T-cell (primary cell): ENCODE measurements at regions not wholly inside any gene's neighbourhood (a gene's known extent, or its start where the extent isn't known, plus 50 kb on each side); places are given as distances from the start of the nearest gene placed in this dataset.

ENCODE experiments used
- ATAC-seq, 4 experiments: fragments of 200-7000 bp in 3 of 4; fragments of 150-1000 bp in 1 of 4; cut with Tn5 transposase; replicated peaks in 1 of 4; 1 replicate in 3 of 4; 2 replicates in 1 of 4; pipeline ENCODE4 v1.10.0; 2021; ENCODE audit warnings: moderate library complexity in 3 of 4, mild to moderate bottlenecking in 2 of 4, moderate number of reproducible peaks in 1 of 4
- CTCF ChIA-PET, 2 donors: fragments of 300-600 bp; sonication (Branson Sonifier 250); formaldehyde crosslinking; loops; one replicate each; lab custom pipeline; 2022; ENCODE audit warnings: antibody characterized with exemption in 2 of 2; lab: Charles Lee
- POLR2A ChIA-PET, 2 donors: fragments of 300-600 bp; sonication (Branson Sonifier 250); formaldehyde crosslinking; loops; one replicate each; lab custom pipeline; 2022; ENCODE audit warnings: antibody characterized with exemption in 2 of 2; lab: Charles Lee
- DNase-seq, 35 experiments: peaks; one replicate each; pipeline versions ENCODE4 v3.0.0 to v3.0.0-alpha.2; 2013 to 2023
- H3K27ac ChIP-seq: one replicate; pipeline ENCODE4 v1.5.1; 2013; ENCODE audit warnings: low read length
- H3K27me3 ChIP-seq, 2 experiments: replicated peaks in 1 of 2; 1 replicate in 1 of 2; 2 replicates in 1 of 2; pipeline versions ENCODE4 v1.6.1 to v1.7.0; 2013; ENCODE audit warnings: low read length in 1 of 2, mixed read lengths in 1 of 2; ENCODE audit not compliant: control insufficient read depth in 2 of 2, insufficient read depth in 2 of 2; ENCODE audit errors: extremely low read depth in 1 of 2
- H3K36me3 ChIP-seq, 2 donors: 1 replicate in 1 of 2; 2 replicates in 1 of 2; pipeline versions ENCODE4 v1.6.1 to v1.7.0; 2013; ENCODE audit warnings: low read length in 1 of 2; ENCODE audit not compliant: control insufficient read depth in 2 of 2, insufficient read depth in 1 of 2; ENCODE audit errors: extremely low read depth in 1 of 2
- H3K4me1 ChIP-seq, 2 experiments: 1 replicate in 1 of 2; 2 replicates in 1 of 2; pipeline versions ENCODE4 v1.6.1 to v1.7.0; 2013; ENCODE audit warnings: low read length in 2 of 2, mixed read lengths in 1 of 2; ENCODE audit not compliant: insufficient read depth in 2 of 2, control insufficient read depth in 1 of 2; ENCODE audit errors: extremely low read depth in 1 of 2
- H3K4me3 ChIP-seq, 2 donors: 1 replicate in 1 of 2; 2 replicates in 1 of 2; pipeline versions ENCODE4 v1.5.1 to v1.7.0; 2013; ENCODE audit warnings: mild to moderate bottlenecking in 2 of 2, low read length in 1 of 2, moderate library complexity in 1 of 2; ENCODE audit not compliant: control insufficient read depth in 1 of 2; ENCODE audit errors: extremely low read depth in 1 of 2
- H3K9me3 ChIP-seq: 2 replicates; pipeline ENCODE4 v1.7.0; 2013
- H3K27ac Mint-ChIP-seq, 2 donors: one replicate each; pipeline ENCODE4 v1.8.0; 2020 to 2021; ENCODE audit warnings: mild to moderate bottlenecking in 2 of 2, mixed read lengths in 2 of 2
- H3K27me3 Mint-ChIP-seq, 2 donors: one replicate each; pipeline ENCODE4 v1.8.0; 2021 to 2022; ENCODE audit warnings: mixed read lengths in 2 of 2
- H3K36me3 Mint-ChIP-seq: one replicate; pipeline ENCODE4 v1.8.0; 2021; ENCODE audit warnings: mixed read lengths
- H3K4me1 Mint-ChIP-seq, 3 donors: one replicate each; pipeline ENCODE4 v1.8.0; 2020 to 2022; ENCODE audit warnings: mixed read lengths in 3 of 3, mild to moderate bottlenecking in 1 of 3
- H3K4me3 Mint-ChIP-seq, 3 donors: one replicate each; pipeline ENCODE4 v1.8.0; 2020 to 2022; ENCODE audit warnings: mild to moderate bottlenecking in 3 of 3, mixed read lengths in 3 of 3, moderate library complexity in 3 of 3
- H3K9me3 Mint-ChIP-seq, 3 donors: one replicate each; pipeline ENCODE4 v1.8.0; 2020 to 2022; ENCODE audit warnings: mixed read lengths in 3 of 3
- WGBS: methylation state at CpG from one replicate; pipeline ENCODE4 v1.1.5; 2013; ENCODE audit warnings: missing lambda C conversion rate; ENCODE audit not compliant: insufficient coverage; 5-methylcytosine and 5-hydroxymethylcytosine counted together

DNA sequence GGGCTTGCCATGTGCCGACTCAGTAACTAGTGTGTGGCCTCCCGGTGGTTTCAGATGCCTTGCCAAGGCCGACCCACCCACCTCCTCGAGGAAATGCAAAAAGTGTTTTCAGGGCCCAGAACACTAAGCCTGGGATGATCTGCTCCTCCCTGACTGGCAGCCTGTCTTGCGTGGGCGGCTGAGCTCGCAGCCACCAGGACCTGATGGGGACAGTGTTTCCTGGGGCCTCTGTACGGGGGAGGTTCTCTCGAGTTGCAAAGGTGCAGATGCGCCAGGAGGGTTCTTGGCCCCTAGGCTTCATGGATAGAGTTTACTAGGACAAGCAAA, 85.2 kb downstream of the GLI2 start:
- Histone ChIP-seq H3K4me1 (no peaks in the 10 kb centered on the region), H3K9me3 (no peaks in the 10 kb centered on the region), H3K4me3 (no peak overlapping the region), H3K36me3 (no peaks in the 10 kb centered on the region), H3K27ac (no peak overlapping the region), H3K27me3 (no peaks in the 10 kb centered on the region)
- WGBS: 52% methylated on average over 10 of the region's 10 CpGs
- H3K9me3 Mint-ChIP-seq: no peaks in the 10 kb centered on the region
- no peaks in the 10 kb centered on the region for H3K4me1 Mint-ChIP-seq
- H3K27ac Mint-ChIP-seq: no peak overlapping the region
- ATAC-seq: no peak
- CTCF ChIA-PET: no interaction called here
- H3K4me3 Mint-ChIP-seq: no peak overlapping the region
- no peak for DNase-seq
- H3K27me3 Mint-ChIP-seq: no peaks in the 10 kb centered on the region
- POLR2A ChIA-PET: interaction anchor here in 1 of 2 donors (0.6 kb wide), 1 partner anchor 10 kb away, joined by 3 read pairs; no protein-coding TSS in a partner anchor
- H3K36me3 Mint-ChIP-seq: no peaks in the 10 kb centered on the region

DNA sequence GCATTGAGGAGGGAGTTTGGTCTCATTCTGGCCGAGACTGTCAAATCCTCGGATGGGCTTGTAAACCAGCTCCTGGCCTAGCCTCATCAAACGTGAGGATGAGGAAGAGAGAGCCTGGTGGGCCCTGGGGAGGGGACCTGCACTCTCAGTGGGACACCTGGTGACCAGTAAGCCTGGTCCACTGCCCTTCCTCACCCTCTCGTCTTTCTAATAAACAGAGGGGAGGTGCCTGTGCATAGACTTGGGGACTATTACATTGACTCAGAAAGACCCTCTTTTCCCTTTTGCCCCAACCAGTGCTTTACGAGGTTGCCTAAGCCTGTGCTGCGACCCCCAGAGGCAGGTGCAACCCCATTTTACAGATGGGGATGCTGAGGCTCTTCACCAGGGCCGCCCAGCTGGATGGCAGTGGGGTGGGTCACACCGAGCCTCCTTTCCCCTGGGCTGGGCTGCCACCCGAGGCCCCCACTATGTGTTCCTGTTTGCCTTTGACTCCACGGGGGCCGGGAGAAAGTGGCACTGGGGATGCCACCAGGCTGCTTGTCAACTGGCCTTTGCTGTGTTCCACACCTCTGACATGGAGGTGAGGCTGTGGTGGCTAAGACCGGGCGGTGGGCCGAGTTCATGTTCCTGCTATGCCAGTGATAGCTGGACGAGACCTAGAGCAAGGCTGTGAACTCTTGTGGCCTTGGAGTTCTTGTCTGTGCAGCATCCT, 85.9 kb downstream of the GLI2 start:
- H3K27me3 Mint-ChIP-seq: no peaks in the 10 kb centered on the region
- no peak for DNase-seq
- H3K27me3 ChIP-seq: no peaks in the 10 kb centered on the region
- no peaks in the 10 kb centered on the region for H3K9me3 ChIP-seq
- WGBS: 67% methylated on average over 13 of the region's 15 CpGs
- H3K36me3 Mint-ChIP-seq: no peaks in the 10 kb centered on the region
- H3K4me3 Mint-ChIP-seq: no peak overlapping the region
- H3K4me1 ChIP-seq: no peaks in the 10 kb centered on the region
- ChIA-PET CTCF (no interaction called here), POLR2A (interaction anchor here in 1 of 2 donors (0.6 kb wide), 1 partner anchor 9 kb away, joined by 3 read pairs; no protein-coding TSS in a partner anchor)
- H3K4me3 ChIP-seq: no peak overlapping the region
- H3K4me1 Mint-ChIP-seq: no peaks in the 10 kb centered on the region
- H3K27ac ChIP-seq: no peak overlapping the region
- H3K9me3 Mint-ChIP-seq: no peaks in the 10 kb centered on the region
- H3K36me3 ChIP-seq: no peaks in the 10 kb centered on the region
- ATAC-seq: no peak
- no peak overlapping the region for H3K27ac Mint-ChIP-seq

GRCh38 chr2:120822933-120823332, 87.3 kb downstream of the GLI2 start:
- no peaks in the 10 kb centered on the region for H3K27me3 Mint-ChIP-seq
- 98% methylated on average over 7 of the region's 11 CpGs for WGBS
- no peaks in the 10 kb centered on the region for H3K4me1 ChIP-seq
- H3K36me3 Mint-ChIP-seq: no peaks in the 10 kb centered on the region
- H3K27ac ChIP-seq: no peak overlapping the region
- ATAC-seq (no peak), DNase-seq (no peak)
- H3K36me3 ChIP-seq: no peaks in the 10 kb centered on the region
- no peaks in the 10 kb centered on the region for H3K9me3 Mint-ChIP-seq
- CTCF ChIA-PET: interaction anchor here in 1 of 2 donors (0.6 kb wide), 1 partner anchor 194 kb away, joined by 3 read pairs; no protein-coding TSS in a partner anchor
- H3K4me3 ChIP-seq: no peak overlapping the region
- no peak overlapping the region for H3K27ac Mint-ChIP-seq
- no peaks in the 10 kb centered on the region for H3K4me1 Mint-ChIP-seq
- no peaks in the 10 kb centered on the region for H3K9me3 ChIP-seq
- no peak overlapping the region for H3K4me3 Mint-ChIP-seq
- H3K27me3 ChIP-seq: peaks cover 0 to under 1% of the 10 kb centered on the region in 2 experiments
- POLR2A ChIA-PET: no interaction called here

DNA sequence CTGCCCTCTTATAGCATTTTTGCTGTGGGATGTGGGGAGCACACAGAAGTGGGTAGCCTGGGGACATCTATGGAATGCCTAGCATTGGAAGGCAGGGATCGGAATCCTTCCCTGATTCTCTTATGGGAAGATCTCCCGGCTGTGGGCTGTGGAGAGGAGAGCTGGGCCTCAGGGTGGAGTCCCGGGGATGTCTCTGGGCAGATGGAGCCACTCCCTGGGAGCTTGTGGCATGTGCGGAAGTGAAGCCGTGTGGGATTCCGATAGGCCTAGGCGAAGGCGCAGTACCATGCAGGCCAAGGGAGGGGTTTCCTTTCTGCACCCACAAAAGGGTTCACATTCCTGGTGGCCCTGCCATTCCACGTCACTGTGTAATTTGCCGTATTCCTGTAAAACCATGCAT, 87.9 kb downstream of the GLI2 start:
- Histone ChIP-seq H3K27me3 (peaks cover 0 to 2% of the 10 kb centered on the region in 2 experiments), H3K4me3 (no peak overlapping the region), H3K9me3 (no peaks in the 10 kb centered on the region), H3K36me3 (no peaks in the 10 kb centered on the region), H3K27ac (no peak overlapping the region), H3K4me1 (no peaks in the 10 kb centered on the region)
- POLR2A ChIA-PET: no interaction called here
- Mint-ChIP-seq H3K36me3 (no peaks in the 10 kb centered on the region), H3K27ac (no peak overlapping the region), H3K4me3 (no peak overlapping the region), H3K27me3 (no peaks in the 10 kb centered on the region), H3K4me1 (no peaks in the 10 kb centered on the region), H3K9me3 (no peaks in the 10 kb centered on the region)
- DNase-seq: no peak
- CTCF ChIA-PET: no interaction called here
- 86% methylated on average over 6 of the region's 10 CpGs for WGBS
- no peak for ATAC-seq

DNA sequence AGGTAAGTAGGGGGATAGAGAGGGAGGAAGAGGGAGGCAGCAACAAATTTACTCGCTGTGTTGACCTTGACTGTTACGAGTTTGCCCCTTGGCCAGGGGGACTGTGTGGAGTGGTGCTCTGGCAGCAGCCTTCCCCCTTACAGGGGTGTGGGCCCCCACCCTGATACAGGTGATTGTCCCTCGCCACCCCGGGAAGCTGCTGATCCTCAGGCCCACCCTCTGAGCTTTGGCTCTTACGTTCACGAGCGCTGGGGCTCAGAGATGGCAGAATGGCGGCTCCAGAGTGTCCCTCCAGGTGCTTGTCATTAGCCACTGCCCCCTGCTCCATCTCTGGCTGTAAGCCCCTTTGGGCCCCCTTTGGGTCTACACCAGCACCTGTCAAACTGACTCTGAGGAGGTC, 88.6 kb downstream of the GLI2 start:
- ATAC-seq: no peak
- H3K9me3 ChIP-seq: no peaks in the 10 kb centered on the region
- POLR2A ChIA-PET: no interaction called here

GRCh38 chr2:120825370-120826259, 89.9 kb downstream of the GLI2 start:
- no peaks in the 10 kb centered on the region for H3K9me3 Mint-ChIP-seq
- no peak overlapping the region for H3K4me3 Mint-ChIP-seq
- Histone ChIP-seq H3K4me3 (no peak overlapping the region), H3K9me3 (no peaks in the 10 kb centered on the region), H3K36me3 (no peaks in the 10 kb centered on the region), H3K27ac (no peak overlapping the region), H3K27me3 (peaks cover 0 to 2% of the 10 kb centered on the region in 2 experiments), H3K4me1 (no peaks in the 10 kb centered on the region)
- no peaks in the 10 kb centered on the region for H3K27me3 Mint-ChIP-seq
- no peak overlapping the region for H3K27ac Mint-ChIP-seq
- no peak for ATAC-seq
- ChIA-PET CTCF (no interaction called here), POLR2A (no interaction called here)
- whole genome bisulfite sequencing: 84% methylated on average over 13 of the region's 13 CpGs
- H3K36me3 Mint-ChIP-seq: no peaks in the 10 kb centered on the region
- H3K4me1 Mint-ChIP-seq: no peaks in the 10 kb centered on the region
- no peak for DNase-seq

More for the DNA sequence above, 88.6 kb downstream of the GLI2 start:
- Mint-ChIP-seq H3K9me3 (no peaks in the 10 kb centered on the region), H3K27ac (no peak overlapping the region), H3K4me1 (no peaks in the 10 kb centered on the region), H3K4me3 (no peak overlapping the region), H3K27me3 (no peaks in the 10 kb centered on the region), H3K36me3 (no peaks in the 10 kb centered on the region)
- no peaks in the 10 kb centered on the region for H3K4me1 ChIP-seq
- CTCF ChIA-PET: no interaction called here
- H3K36me3 ChIP-seq: no peaks in the 10 kb centered on the region
- no peak for DNase-seq
- H3K4me3 ChIP-seq: no peak overlapping the region
- no peak overlapping the region for H3K27ac ChIP-seq
- WGBS: 87% methylated on average over 7 of the region's 8 CpGs
- H3K27me3 ChIP-seq: peaks cover 0 to 2% of the 10 kb centered on the region in 2 experiments
